Psoas muscle (tissue), 7 donors: ENCODE measurements at regions not wholly inside any gene's neighbourhood (a gene's known extent, or its start where the extent isn't known, plus 50 kb on each side); places are given as distances from the start of the nearest gene placed in this dataset.

Experiments used
- ATAC-seq, 4 donors: fragments of 200-7000 bp; cut with Tn5 transposase; one replicate each; pipeline ENCODE4 v1.9.1; 2020; ENCODE audit warnings: moderate library complexity in 3 of 4, mild to moderate bottlenecking in 2 of 4
- DNase-seq, 2 donors: peaks; one replicate each; pipeline ENCODE4 v3.0.0-alpha.2; 2020
- H3K27ac ChIP-seq: fragments of 200-600 bp; one replicate; pipeline ENCODE4 v1.8.0; 2022
- H3K27me3 ChIP-seq, 3 donors: fragments of 200-600 bp in 1 of 3; one replicate each; pipeline versions ENCODE4 v1.6.1 to v1.8.0; 2013 to 2022; ENCODE audit warnings: low read length in 2 of 3, mild to moderate bottlenecking in 2 of 3, moderate library complexity in 1 of 3; ENCODE audit not compliant: insufficient read depth in 3 of 3
- H3K36me3 ChIP-seq, 2 donors: fragments of 200-600 bp in 1 of 2; one replicate each; pipeline versions ENCODE4 v1.6.1 to v1.8.0; 2013 to 2022; ENCODE audit warnings: low read depth in 1 of 2, mild to moderate bottlenecking in 1 of 2, moderate library complexity in 1 of 2; ENCODE audit not compliant: insufficient read depth in 1 of 2
- H3K4me1 ChIP-seq: fragments of 200-600 bp; one replicate; pipeline ENCODE4 v1.8.0; 2022
- H3K4me3 ChIP-seq: fragments of 200-600 bp; one replicate; pipeline ENCODE4 v1.8.0; 2022; ENCODE audit warnings: mild to moderate bottlenecking
- H3K9me3 ChIP-seq: fragments of 200-600 bp; one replicate; pipeline ENCODE4 v1.8.0; 2022
- CTCF ChIP-seq: fragments of 200-600 bp; IDR thresholded peaks from one replicate; pipeline ENCODE4 v1.8.0; 2022; ENCODE audit warnings: antibody characterized with exemption
- WGBS, 3 donors: extraction: QIAGEN DNeasy Blood & Tissue Kit; methylation state at CpG; one replicate each; pipeline versions ENCODE4 v1.1.6 to v1.1.7; 2013; 5-methylcytosine and 5-hydroxymethylcytosine counted together
- intact Hi-C, 2 donors: fragments of 100-400 bp; cut with DNase I; formaldehyde crosslinking; loops; one replicate each; pipeline versions ENCODE4 v1.11.0 to v1.14.2; 2022
- donor health status: healthy with polysubstance abuse.
- donor health status: DM: no; HTN: no; CAD: no; lungs with moderate emphysema.
- donor health status: Bipolar disorder and iron deficiency.
- donor health status: healthy.
- donor health status: DM: yes; HTN: yes; CAD: no.
- donor health status: DM: no; HTN: no; CAD: no.
- donor health status: DM: yes; HTN: yes; CAD: no.

GRCh38 chr14:71324767-71325272, 417.6 kb downstream of the PCNX1 start:
- intact Hi-C loops = loop anchor here in 1 of 2 donors (10.0 kb wide), 1 partner anchor 420 kb away; no protein-coding TSS in a partner anchor
- ATAC-seq = no peak
- no peak overlapping the region for H3K4me3 ChIP-seq

GRCh38 chr14:71327691-71328090, 420.4 kb downstream of the PCNX1 start:
- intact Hi-C loops = loop anchor here in 1 of 2 donors (10.0 kb wide), 1 partner anchor 417 kb away; no protein-coding TSS in a partner anchor
- 85 to 94% (median 90%) methylated on average over 1 of the region's 1 CpG for WGBS, 3 donors
- no peak for TF ChIP-seq CTCF
- no peak overlapping the region for H3K27ac ChIP-seq
- no peak overlapping the region for H3K4me3 ChIP-seq
- no peaks in the 10 kb centered on the region for H3K4me1 ChIP-seq
- H3K9me3 ChIP-seq = no peaks in the 10 kb centered on the region
- DNase-seq (no peak), ATAC-seq (no peak)
- H3K36me3 ChIP-seq = no peaks in the 10 kb centered on the region
- peaks cover 0 to 3% (median 0%) of the 10 kb centered on the region in 3 donors for H3K27me3 ChIP-seq

More at GRCh38 chr14:71324767-71325272, 417.6 kb downstream of the PCNX1 start:
- no peaks in the 10 kb centered on the region for H3K9me3 ChIP-seq
- no peak overlapping the region for H3K27ac ChIP-seq
- 55 to 59% (median 58%) methylated on average over 6 of the region's 6 CpGs for WGBS, 3 donors
- no peak for DNase-seq
- H3K4me1 ChIP-seq = no peaks in the 10 kb centered on the region
- peaks cover 0 to 3% (median 0%) of the 10 kb centered on the region in 3 donors for H3K27me3 ChIP-seq
- no peak for TF ChIP-seq CTCF
- H3K36me3 ChIP-seq = no peaks in the 10 kb centered on the region

- no peak for ATAC-seq
- intact Hi-C loops = loop anchor here in 1 of 2 donors (10.0 kb wide), 1 partner anchor 417 kb away; no protein-coding TSS in a partner anchor
- no peak for TF ChIP-seq CTCF
- H3K4me3 ChIP-seq = no peak overlapping the region
- peaks cover 0 to 3% (median 0%) of the 10 kb centered on the region in 3 donors for H3K27me3 ChIP-seq
- DNase-seq = no peak
- no peaks in the 10 kb centered on the region for H3K4me1 ChIP-seq
- H3K9me3 ChIP-seq = no peaks in the 10 kb centered on the region
- no peak overlapping the region for H3K27ac ChIP-seq
- H3K36me3 ChIP-seq = no peaks in the 10 kb centered on the region
Observed at GRCh38 chr14:71328183-71328582, 420.9 kb downstream of the PCNX1 start.

- no peak for DNase-seq
- Histone ChIP-seq H3K4me3 (no peak overlapping the region), H3K27ac (no peak overlapping the region), H3K36me3 (no peaks in the 10 kb centered on the region), H3K4me1 (no peaks in the 10 kb centered on the region), H3K27me3 (peaks cover 0 to 3% (median 0%) of the 10 kb centered on the region in 3 donors), H3K9me3 (no peaks in the 10 kb centered on the region)
- no peak for ATAC-seq
- no peak for TF ChIP-seq CTCF
- WGBS, 3 donors = 96 to 98% (median 98%) methylated on average over 5 of the region's 5 CpGs
- intact Hi-C loops = loop anchor here in 1 of 2 donors (10.0 kb wide), 1 partner anchor 416 kb away; no protein-coding TSS in a partner anchor
Observed at GRCh38 chr14:71328954-71329353, 421.7 kb downstream of the PCNX1 start.

GRCh38 chr14:71331403-71331802, 424.1 kb downstream of the PCNX1 start:
- ATAC-seq = no peak
- WGBS, 3 donors = 51 to 64% (median 60%) methylated on average over 3 of the region's 3 CpGs
- H3K27ac ChIP-seq = no peak overlapping the region

More at GRCh38 chr14:71331403-71331802, 424.1 kb downstream of the PCNX1 start:
- H3K4me3 ChIP-seq = no peak overlapping the region
- DNase-seq = no peak
- TF ChIP-seq CTCF = no peak
- intact Hi-C loops = no loop called here
- no peaks in the 10 kb centered on the region for H3K36me3 ChIP-seq
- H3K27me3 ChIP-seq = no peaks in the 10 kb centered on the region
- H3K4me1 ChIP-seq = no peaks in the 10 kb centered on the region
- H3K9me3 ChIP-seq = no peaks in the 10 kb centered on the region
